Thyroid gland (tissue), 4 donors: ENCODE measurements at regions not wholly inside any gene's neighbourhood (a gene's known extent, or its start where the extent isn't known, plus 50 kb on each side); places are given as distances from the start of the nearest gene placed in this dataset.

Experiments used
- DNase-seq, 2 donors: peaks; one replicate each; pipeline ENCODE4 v3.0.0-alpha.2; 2019
- H3K27ac ChIP-seq, 3 donors: fragments of 200-600 bp; sonication (generic); 1 replicate in 2 of 3; 2 replicates in 1 of 3; pipeline ENCODE4 v1.5.1; 2016 to 2019; ENCODE audit warnings: mild to moderate bottlenecking in 1 of 3, moderate library complexity in 1 of 3
- H3K27me3 ChIP-seq: fragments of 200-600 bp; sonication (generic); one replicate; pipeline ENCODE4 v1.5.1; 2019
- H3K36me3 ChIP-seq, 2 donors: fragments of 200-600 bp; sonication (generic); one replicate each; pipeline ENCODE4 v1.5.1; 2016 to 2019
- H3K4me1 ChIP-seq, 2 donors: fragments of 200-600 bp; sonication (generic); one replicate each; pipeline ENCODE4 v1.5.1; 2017 to 2019
- H3K4me3 ChIP-seq, 3 donors: fragments of 200-600 bp; sonication (generic); replicated peaks in 1 of 3; 1 replicate in 2 of 3; 2 replicates in 1 of 3; pipeline ENCODE4 v1.5.1; 2016; ENCODE audit warnings: mild to moderate bottlenecking in 1 of 3
- H3K9me3 ChIP-seq: fragments of 200-600 bp; sonication (generic); one replicate; pipeline ENCODE4 v1.5.1; 2017
- CTCF ChIP-seq, 6 experiments: fragments of 200-600 bp in 3 of 6; fragments of 450-650 bp in 3 of 6; sonication (generic) in 3 of 6; IDR thresholded peaks; one replicate each; pipeline ENCODE4 v1.5.1; 2016 to 2019; ENCODE audit warnings: antibody characterized with exemption in 6 of 6, mild to moderate bottlenecking in 2 of 6, inconsistent platforms in 1 of 6, moderate library complexity in 1 of 6
- POLR2A ChIP-seq, 2 donors: fragments of 450-650 bp; IDR thresholded peaks; one replicate each; pipeline ENCODE4 v1.6.1; 2017; ENCODE audit warnings: antibody characterized with exemption in 2 of 2, mild to moderate bottlenecking in 2 of 2, moderate library complexity in 1 of 2
- WGBS, 2 donors: methylation state at CpG; one replicate each; pipeline ENCODE4 v1.1.5; 2017; 5-methylcytosine and 5-hydroxymethylcytosine counted together
- intact Hi-C: fragments of 100-400 bp; cut with DNase I; formaldehyde crosslinking; loops from one replicate; pipeline ENCODE4 v1.15.1; 2023

DNA sequence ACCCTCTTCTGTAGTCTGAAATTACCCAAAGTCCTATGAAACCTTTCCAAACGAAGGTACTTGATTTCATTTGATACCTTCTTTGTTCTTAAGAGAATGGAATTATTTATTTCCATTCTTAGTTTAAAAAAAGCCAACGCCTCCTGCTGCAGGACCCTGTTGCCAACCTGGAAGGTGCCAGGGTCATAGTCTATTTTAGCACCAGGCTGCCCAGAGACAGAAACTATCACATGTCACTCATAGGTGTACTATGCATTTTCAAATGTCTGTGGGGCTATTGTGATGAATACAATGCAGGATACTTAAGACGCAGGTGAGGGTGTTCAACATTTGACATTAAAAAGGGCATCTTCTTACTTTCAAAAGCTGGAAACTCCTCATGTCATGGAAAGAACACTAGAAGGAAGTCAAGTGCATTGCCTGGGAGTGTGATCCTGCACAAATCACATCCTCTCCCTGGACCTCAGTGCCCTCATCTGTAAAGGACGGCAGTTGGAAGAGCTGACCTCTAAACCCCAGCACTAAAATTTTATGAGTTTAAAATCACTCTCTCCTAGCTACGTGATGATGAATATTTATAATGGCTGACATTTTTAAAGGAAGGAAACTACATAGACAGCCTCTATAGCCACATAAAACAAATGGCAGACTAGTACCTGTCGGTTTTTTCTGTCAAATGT, 107.3 kb upstream of the SYT6 start:
- no peaks in the 10 kb centered on the region for H3K27me3 ChIP-seq
- H3K36me3 ChIP-seq: no peaks in the 10 kb centered on the region
- WGBS, 2 donors: 65 to 73% methylated on average over 6 of the region's 6 CpGs
- H3K9me3 ChIP-seq: no peaks in the 10 kb centered on the region
- intact Hi-C loops: no loop called here
- no peak for TF ChIP-seq CTCF (IDR thresholded peaks at IDR 0.05)
- TF ChIP-seq POLR2A (IDR thresholded peaks at IDR 0.05): no peak
- H3K4me3 ChIP-seq: no peak overlapping the region
- H3K4me1 ChIP-seq: no peaks in the 10 kb centered on the region
- DNase-seq: no peak
- H3K27ac ChIP-seq: no peak overlapping the region

- H3K4me3 ChIP-seq: no peak overlapping the region
- no peak overlapping the region for H3K27ac ChIP-seq
- DNase-seq: no peak
- 75 to 89% methylated on average over 2 of the region's 2 CpGs for WGBS, 2 donors
- H3K4me1 ChIP-seq: no peaks in the 10 kb centered on the region
- no peaks in the 10 kb centered on the region for H3K36me3 ChIP-seq
- intact Hi-C loops: no loop called here
- no peaks in the 10 kb centered on the region for H3K27me3 ChIP-seq
- TF ChIP-seq CTCF (IDR thresholded peaks at IDR 0.05): no peak
- TF ChIP-seq POLR2A (IDR thresholded peaks at IDR 0.05): no peak
- H3K9me3 ChIP-seq: no peaks in the 10 kb centered on the region
Observed at GRCh38 chr1:114259511-114260160, 106.0 kb upstream of the SYT6 start.

- DNase-seq: no peak
- TF ChIP-seq POLR2A (IDR thresholded peaks at IDR 0.05) (no peak), CTCF (IDR thresholded peaks at IDR 0.05) (no peak)
- no peak overlapping the region for H3K4me3 ChIP-seq
- H3K4me1 ChIP-seq: no peaks in the 10 kb centered on the region
- intact Hi-C loops: no loop called here
- H3K36me3 ChIP-seq: no peaks in the 10 kb centered on the region
- no peaks in the 10 kb centered on the region for H3K9me3 ChIP-seq
- H3K27ac ChIP-seq: no peak overlapping the region
- WGBS, 2 donors: 85 to 91% methylated on average over 4 of the region's 4 CpGs
- no peaks in the 10 kb centered on the region for H3K27me3 ChIP-seq
Observed at GRCh38 chr1:114258633-114259032, 105.0 kb upstream of the SYT6 start.

DNA sequence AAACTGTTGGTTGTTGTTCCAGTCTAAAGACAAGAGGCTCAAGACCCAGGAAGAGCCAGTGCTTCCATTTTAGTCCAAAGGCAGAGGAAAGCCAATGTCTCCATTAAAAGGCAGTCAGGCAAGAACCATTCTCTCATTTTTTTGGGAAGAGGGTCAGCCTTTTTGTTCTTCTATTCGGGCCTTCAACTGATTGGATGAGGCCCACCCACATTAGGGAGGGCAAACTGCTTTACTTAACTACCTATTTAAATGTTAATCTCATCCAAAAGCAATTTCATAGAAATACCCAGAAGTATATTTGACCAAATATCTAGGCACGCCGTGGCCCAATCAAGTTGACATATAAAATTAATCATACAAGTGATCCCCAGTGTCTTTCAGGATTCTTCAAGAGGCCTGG, 104.4 kb upstream of the SYT6 start:
- no peak for DNase-seq
- 87 to 99% methylated on average over 3 of the region's 3 CpGs for WGBS, 2 donors
- H3K27ac ChIP-seq: no peak overlapping the region
- TF ChIP-seq POLR2A (IDR thresholded peaks at IDR 0.05) (no peak), CTCF (IDR thresholded peaks at IDR 0.05) (no peak)
- H3K4me3 ChIP-seq: no peak overlapping the region
- no peaks in the 10 kb centered on the region for H3K27me3 ChIP-seq
- no peaks in the 10 kb centered on the region for H3K9me3 ChIP-seq
- no peaks in the 10 kb centered on the region for H3K4me1 ChIP-seq
- H3K36me3 ChIP-seq: no peaks in the 10 kb centered on the region
- intact Hi-C loops: no loop called here

- Histone ChIP-seq H3K36me3 (no peaks in the 10 kb centered on the region), H3K9me3 (no peaks in the 10 kb centered on the region), H3K4me1 (no peaks in the 10 kb centered on the region), H3K4me3 (no peak overlapping the region), H3K27me3 (no peaks in the 10 kb centered on the region), H3K27ac (no peak overlapping the region)
- no peak for DNase-seq
- TF ChIP-seq POLR2A (IDR thresholded peaks at IDR 0.05) (no peak), CTCF (IDR thresholded peaks at IDR 0.05) (no peak)
- intact Hi-C loops: no loop called here
- WGBS, 2 donors: 69 to 92% methylated on average over 1 of the region's 1 CpG
Observed at GRCh38 chr1:114257554-114257953, 103.9 kb upstream of the SYT6 start.
